Neural progenitor cell (in vitro differentiated cells): ENCODE measurements at regions not wholly inside any gene's neighbourhood (a gene's known extent, or its start where the extent isn't known, plus 50 kb on each side); places are given as distances from the start of the nearest gene placed in this dataset.

Experiments used
- EZH2 ChIP-seq: fragments of 200-600 bp; sonication (generic); IDR thresholded peaks from 2 replicates; pipeline ENCODE4 v1.6.1; 2017; ENCODE audit warnings: antibody characterized with exemption, mild to moderate bottlenecking, moderate library complexity
- EZH2phosphoT487 ChIP-seq: fragments of 200-600 bp; sonication (generic); IDR thresholded peaks from 2 replicates; pipeline ENCODE4 v1.6.1; 2017; ENCODE audit warnings: antibody characterized with exemption
- TF ChIP-seq, protein P1 (sequence below): fragments of 200-600 bp; sonication (generic); IDR thresholded peaks from 2 replicates; pipeline ENCODE4 v1.5.1; 2017; ENCODE audit warnings: antibody characterized with exemption, mild to moderate bottlenecking

GRCh38 chr20:39263076-39263475, 300.9 kb downstream of the DHX35 start:
- TF ChIP-seq, protein P1, sequence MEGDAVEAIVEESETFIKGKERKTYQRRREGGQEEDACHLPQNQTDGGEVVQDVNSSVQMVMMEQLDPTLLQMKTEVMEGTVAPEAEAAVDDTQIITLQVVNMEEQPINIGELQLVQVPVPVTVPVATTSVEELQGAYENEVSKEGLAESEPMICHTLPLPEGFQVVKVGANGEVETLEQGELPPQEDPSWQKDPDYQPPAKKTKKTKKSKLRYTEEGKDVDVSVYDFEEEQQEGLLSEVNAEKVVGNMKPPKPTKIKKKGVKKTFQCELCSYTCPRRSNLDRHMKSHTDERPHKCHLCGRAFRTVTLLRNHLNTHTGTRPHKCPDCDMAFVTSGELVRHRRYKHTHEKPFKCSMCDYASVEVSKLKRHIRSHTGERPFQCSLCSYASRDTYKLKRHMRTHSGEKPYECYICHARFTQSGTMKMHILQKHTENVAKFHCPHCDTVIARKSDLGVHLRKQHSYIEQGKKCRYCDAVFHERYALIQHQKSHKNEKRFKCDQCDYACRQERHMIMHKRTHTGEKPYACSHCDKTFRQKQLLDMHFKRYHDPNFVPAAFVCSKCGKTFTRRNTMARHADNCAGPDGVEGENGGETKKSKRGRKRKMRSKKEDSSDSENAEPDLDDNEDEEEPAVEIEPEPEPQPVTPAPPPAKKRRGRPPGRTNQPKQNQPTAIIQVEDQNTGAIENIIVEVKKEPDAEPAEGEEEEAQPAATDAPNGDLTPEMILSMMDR: no peak
- no peak for TF ChIP-seq EZH2
- no peak for TF ChIP-seq EZH2phosphoT487
